Neuron (in vitro differentiated cells): ENCODE measurements at regions not wholly inside any gene's neighbourhood (a gene's known extent, or its start where the extent isn't known, plus 50 kb on each side); places are given as distances from the start of the nearest gene placed in this dataset.
"Not testable (repeated sequence)": the region's sequence is repeated elsewhere in the genome, so short reads cannot be mapped to it uniquely, and the experiment has no call there.

Experiments used
- H2AFZ ChIP-seq: one replicate; pipeline ENCODE4 v1.6.1; 2013; ENCODE audit warnings: low read depth, mild to moderate bottlenecking, inconsistent platforms, low read length, moderate library complexity
- H3K27me3 ChIP-seq: one replicate; pipeline ENCODE4 v1.6.1; 2013; ENCODE audit warnings: low read length; ENCODE audit not compliant: insufficient read depth
- H3K36me3 ChIP-seq: one replicate; pipeline ENCODE4 v1.6.1; 2013; ENCODE audit warnings: low read length; ENCODE audit not compliant: insufficient read depth
- H3K4me1 ChIP-seq: one replicate; pipeline ENCODE4 v1.6.1; 2013; ENCODE audit warnings: low read length; ENCODE audit not compliant: insufficient read depth
- H3K4me3 ChIP-seq: 2 replicates; pipeline ENCODE4 v1.5.1; 2013; ENCODE audit warnings: mild to moderate bottlenecking, low read length, moderate library complexity
- H3K9me3 ChIP-seq: one replicate; pipeline ENCODE4 v1.6.1; 2013; ENCODE audit warnings: low read length

DNA sequence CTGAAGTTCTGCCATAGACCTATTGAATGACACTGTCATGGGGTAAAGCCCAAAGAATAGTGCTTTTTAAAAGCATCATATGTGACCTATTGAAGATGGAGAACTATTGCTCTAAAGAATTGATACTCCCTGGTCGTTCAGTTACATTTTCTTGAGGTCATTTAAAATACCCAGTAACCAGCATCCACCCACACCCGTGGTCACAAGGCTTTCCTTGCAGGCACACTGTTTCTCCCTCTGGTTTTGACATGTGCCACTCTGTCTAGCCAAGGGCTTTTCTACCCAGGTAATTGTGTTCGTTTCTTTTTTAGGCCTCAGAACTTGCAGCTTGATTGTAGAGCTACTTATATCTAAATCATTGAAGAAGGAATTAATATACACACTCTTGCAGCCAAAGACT is 68.3 kb upstream of the LYZL2 start:
- no peaks in the 10 kb centered on the region for H3K36me3 ChIP-seq
- peaks cover 36% of the 10 kb centered on the region for H3K4me1 ChIP-seq
- no peaks in the 10 kb centered on the region for H3K9me3 ChIP-seq
- H2AFZ ChIP-seq = no peak overlapping the region
- H3K27me3 ChIP-seq = no peaks in the 10 kb centered on the region
- no peak overlapping the region for H3K4me3 ChIP-seq

GRCh38 chr10:30697221-30697620 is 67.7 kb upstream of the LYZL2 start:
- not testable (repeated sequence) for H3K4me3 ChIP-seq, H3K27me3 ChIP-seq, H3K36me3 ChIP-seq, H3K9me3 ChIP-seq, H2AFZ ChIP-seq
- H3K4me1 ChIP-seq = peaks cover 36% of the 10 kb centered on the region

GRCh38 chr10:30696416-30697185 is 67.0 kb upstream of the LYZL2 start:
- H2AFZ ChIP-seq, H3K4me3 ChIP-seq, H3K9me3 ChIP-seq, H3K27me3 ChIP-seq, H3K36me3 ChIP-seq: not testable (repeated sequence)
- peaks cover 32% of the 10 kb centered on the region for H3K4me1 ChIP-seq

- not testable (repeated sequence) for H3K27me3 ChIP-seq, H2AFZ ChIP-seq, H3K9me3 ChIP-seq, H3K4me3 ChIP-seq, H3K36me3 ChIP-seq
- peaks cover 24% of the 10 kb centered on the region for H3K4me1 ChIP-seq
These were observed 66.1 kb upstream of the LYZL2 start for GRCh38 chr10:30695481-30696236.

GRCh38 chr10:30694518-30695228 is 65.1 kb upstream of the LYZL2 start:
- Histone ChIP-seq H3K36me3 (no peaks in the 10 kb centered on the region), H2AFZ (no peak overlapping the region), H3K27me3 (no peaks in the 10 kb centered on the region), H3K9me3 (no peaks in the 10 kb centered on the region), H3K4me1 (peaks cover 15% of the 10 kb centered on the region), H3K4me3 (no peak overlapping the region)

DNA sequence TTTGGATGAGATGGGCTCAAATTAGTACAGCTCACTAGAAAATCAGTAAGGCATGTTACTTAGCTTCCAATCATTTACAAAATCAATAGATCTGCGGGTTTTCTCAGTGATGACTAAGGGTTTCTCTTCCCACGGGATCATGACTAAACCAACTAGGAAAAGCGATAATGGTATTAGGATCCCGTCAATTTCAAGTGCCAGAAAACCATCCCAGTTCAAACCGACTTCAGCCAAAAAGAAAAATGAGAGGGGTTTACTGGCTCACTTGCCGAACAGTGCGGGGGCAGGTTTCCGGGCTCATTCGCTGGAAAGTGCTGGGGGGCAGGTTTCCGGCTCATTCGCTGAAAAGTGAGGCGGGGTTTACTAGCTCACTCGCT is 62.1 kb upstream of the LYZL2 start:
- Histone ChIP-seq H3K4me1 (no peaks in the 10 kb centered on the region), H3K9me3 (no peaks in the 10 kb centered on the region), H2AFZ (no peak overlapping the region), H3K36me3 (no peaks in the 10 kb centered on the region), H3K27me3 (no peaks in the 10 kb centered on the region), H3K4me3 (no peak overlapping the region)

- H3K9me3 ChIP-seq, H3K4me3 ChIP-seq, H3K27me3 ChIP-seq, H2AFZ ChIP-seq, H3K4me1 ChIP-seq, H3K36me3 ChIP-seq: not testable (repeated sequence)
These were observed 61.5 kb upstream of the LYZL2 start for GRCh38 chr10:30690948-30691638.

- Histone ChIP-seq H3K27me3 (no peaks in the 10 kb centered on the region), H3K4me1 (no peaks in the 10 kb centered on the region), H3K9me3 (no peaks in the 10 kb centered on the region), H3K4me3 (no peak overlapping the region), H3K36me3 (no peaks in the 10 kb centered on the region), H2AFZ (no peak overlapping the region)
These were observed 58.9 kb upstream of the LYZL2 start for GRCh38 chr10:30688456-30688855.

DNA sequence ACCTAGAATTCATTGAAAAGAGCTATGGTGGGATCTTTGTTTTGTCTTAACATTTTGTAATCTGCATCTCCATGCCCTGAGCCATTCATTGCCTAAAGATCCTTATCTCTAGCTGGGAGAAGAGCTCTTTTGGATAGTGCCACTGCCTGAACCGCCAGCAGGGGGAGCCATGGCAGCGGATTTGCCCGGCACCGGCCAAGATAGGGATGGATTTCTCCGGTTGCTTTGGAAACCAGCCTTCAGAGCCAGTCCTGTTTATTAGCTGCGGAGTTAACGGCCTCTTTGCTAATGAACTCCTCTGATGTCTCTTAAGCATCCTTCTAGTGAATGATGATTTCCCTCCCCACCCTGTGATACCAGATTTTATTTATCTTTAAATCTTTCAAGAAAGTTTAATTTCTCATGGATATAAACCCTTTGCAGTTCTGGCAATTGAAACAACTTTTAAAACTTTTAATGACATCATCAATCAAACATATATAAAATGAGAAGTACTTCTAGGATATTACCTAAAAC is 58.2 kb upstream of the LYZL2 start:
- Histone ChIP-seq H3K27me3 (no peaks in the 10 kb centered on the region), H3K9me3 (no peaks in the 10 kb centered on the region), H3K4me3 (no peak overlapping the region), H2AFZ (no peak overlapping the region), H3K36me3 (no peaks in the 10 kb centered on the region), H3K4me1 (no peaks in the 10 kb centered on the region)

- H3K4me3 ChIP-seq = no peak overlapping the region
- H3K4me1 ChIP-seq = peaks cover 1% of the 10 kb centered on the region
- no peaks in the 10 kb centered on the region for H3K9me3 ChIP-seq
- H3K27me3 ChIP-seq = no peaks in the 10 kb centered on the region
- H2AFZ ChIP-seq = no peak overlapping the region
- H3K36me3 ChIP-seq = no peaks in the 10 kb centered on the region
These were observed 57.2 kb upstream of the LYZL2 start for GRCh38 chr10:30686708-30687107.

- H3K27me3 ChIP-seq = no peaks in the 10 kb centered on the region
These were observed 53.9 kb upstream of the LYZL2 start for GRCh38 chr10:30683496-30683895.

DNA sequence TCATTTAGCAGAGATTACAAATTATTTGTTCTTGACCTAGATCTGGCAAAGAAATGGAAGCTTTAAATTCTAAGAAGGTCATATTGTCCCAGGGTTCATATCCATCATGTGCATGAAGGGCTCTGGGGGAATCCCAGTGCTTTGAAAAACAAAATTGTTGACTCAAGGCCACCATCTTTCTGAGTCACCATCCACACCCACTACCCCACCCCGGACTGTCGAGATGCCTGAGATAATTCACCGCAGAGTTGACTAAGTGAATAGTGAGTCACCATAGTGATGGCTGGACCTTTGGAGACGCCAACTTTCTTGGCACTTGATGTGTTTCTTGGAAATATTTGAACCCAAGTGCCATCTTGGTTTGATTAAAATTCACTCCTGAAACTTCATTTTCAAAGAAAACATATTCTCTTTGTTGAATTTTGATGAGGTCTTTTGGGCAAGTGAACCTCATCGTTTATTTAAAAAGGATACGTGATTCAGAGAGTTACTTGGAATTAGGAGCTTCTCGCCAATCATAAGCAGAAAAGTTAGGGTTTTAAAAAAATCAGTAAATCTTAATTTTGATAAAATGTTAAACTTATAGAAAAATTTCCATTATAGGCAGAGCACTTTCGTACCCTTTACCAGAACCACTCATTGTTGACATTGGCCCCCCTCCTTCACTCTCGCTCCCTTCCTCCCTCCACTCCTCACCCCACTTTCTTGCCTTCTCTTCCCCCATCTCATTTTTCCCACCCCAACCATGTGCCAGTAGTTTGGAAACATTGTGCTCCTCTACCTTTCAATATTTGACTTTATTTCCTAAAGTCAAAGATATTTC is 53.0 kb upstream of the LYZL2 start:
- H3K4me3 ChIP-seq, H3K36me3 ChIP-seq, H3K27me3 ChIP-seq, H2AFZ ChIP-seq, H3K9me3 ChIP-seq: not testable (repeated sequence)
- peaks cover 14% of the 10 kb centered on the region for H3K4me1 ChIP-seq

More at GRCh38 chr10:30683496-30683895, 53.9 kb upstream of the LYZL2 start:
- Histone ChIP-seq H3K4me1 (peaks cover 14% of the 10 kb centered on the region), H3K4me3 (no peak overlapping the region), H2AFZ (no peak overlapping the region), H3K36me3 (no peaks in the 10 kb centered on the region), H3K9me3 (no peaks in the 10 kb centered on the region)
